IMR-90 (cell line): ENCODE measurements at regions not wholly inside any gene's neighbourhood (a gene's known extent, or its start where the extent isn't known, plus 50 kb on each side); places are given as distances from the start of the nearest gene placed in this dataset.
A peak's percentile ranks its signal among the peaks of the same experiment; 100 is the strongest.

Experiments
- ATAC-seq: fragments of 200-7000 bp; cut with Tn5 transposase; 2 replicates; pipeline ENCODE4 v1.9.1; 2020; ENCODE audit warnings: low read depth, mild to moderate bottlenecking, moderate library complexity
- BruUV-seq: library from RNA; stranded (reverse); fragments of 400-500 nt; replicated peaks from 2 replicates; lab custom pipeline; 2021; lab: Mats Ljungman, UMichigan
- CTCF ChIA-PET: fragments of 300-600 bp; formaldehyde crosslinking; extraction: SDS; loops from one replicate; lab custom pipeline; 2021; ENCODE audit warnings: antibody characterized with exemption; lab: Yijun Ruan, JAX
- POLR2A ChIA-PET: fragments of 300-600 bp; sonication (Branson Sonifier 250); formaldehyde crosslinking; loops from one replicate; lab custom pipeline; 2022; ENCODE audit warnings: antibody characterized with exemption; ENCODE audit not compliant: unreplicated experiment; lab: Charles Lee
- DNase-seq: peaks from one replicate; pipeline ENCODE4 v3.0.0; 2013
- H2AFZ ChIP-seq: replicated peaks from 2 replicates; pipeline ENCODE3; 2013; ENCODE audit warnings: low read length, mild to moderate bottlenecking; ENCODE audit not compliant: poor library complexity
- H2AK5ac ChIP-seq: 2 replicates; pipeline ENCODE4 v1.6.1; 2013; ENCODE audit warnings: low read depth, low read length, inconsistent platforms
- H2AK9ac ChIP-seq: replicated peaks from 2 replicates; pipeline ENCODE3; 2013; ENCODE audit warnings: mild to moderate bottlenecking, low read depth, low read length, moderate library complexity; ENCODE audit not compliant: poor library complexity
- H2BK120ac ChIP-seq: 2 replicates; pipeline ENCODE4 v1.6.1; 2013; ENCODE audit warnings: low read depth, low read length, inconsistent platforms
- H2BK15ac ChIP-seq: 3 replicates; pipeline ENCODE4 v1.6.1; 2013; ENCODE audit warnings: low read depth, low read length, inconsistent platforms
- H2BK20ac ChIP-seq: 2 replicates; pipeline ENCODE4 v1.6.1; 2013; ENCODE audit warnings: low read depth, mild to moderate bottlenecking, inconsistent platforms, low read length, moderate library complexity
- H2BK5ac ChIP-seq: 2 replicates; pipeline ENCODE4 v1.6.1; 2013; ENCODE audit warnings: mild to moderate bottlenecking, low read depth, low read length, inconsistent platforms; ENCODE audit not compliant: poor library complexity, severe bottlenecking
- H3K14ac ChIP-seq: replicated peaks from 2 replicates; pipeline ENCODE4 v1.6.1; 2013; ENCODE audit warnings: low read depth, low read length, inconsistent platforms
- H3K18ac ChIP-seq: 2 replicates; pipeline ENCODE4 v1.6.1; 2013; ENCODE audit warnings: low read depth, low read length, control low read depth
- H3K23ac ChIP-seq: 2 replicates; pipeline ENCODE4 v1.6.1; 2013; ENCODE audit warnings: low read depth, low read length, inconsistent platforms
- H3K27ac ChIP-seq: 2 replicates; pipeline ENCODE4 v1.5.1; 2013; ENCODE audit warnings: mild to moderate bottlenecking, control low read depth, low read length; ENCODE audit not compliant: insufficient read depth
- H3K27me3 ChIP-seq: 2 replicates; pipeline ENCODE4 v1.6.1; 2013; ENCODE audit warnings: low read length; ENCODE audit not compliant: control insufficient read depth, insufficient read depth
- H3K36me3 ChIP-seq: 2 replicates; pipeline ENCODE4 v1.6.1; 2013; ENCODE audit warnings: low read length, mixed read lengths; ENCODE audit not compliant: control insufficient read depth, insufficient read depth
- H3K4ac ChIP-seq: 2 replicates; pipeline ENCODE4 v1.6.1; 2013; ENCODE audit warnings: low read depth, low read length, inconsistent platforms
- H3K4me1 ChIP-seq: 2 replicates; pipeline ENCODE4 v1.6.1; 2013; ENCODE audit warnings: low read length, mixed read lengths; ENCODE audit not compliant: control insufficient read depth, insufficient read depth
- H3K4me2 ChIP-seq: 2 replicates; pipeline ENCODE4 v1.6.1; 2013; ENCODE audit warnings: low read depth, mild to moderate bottlenecking, control low read depth, low read length, moderate library complexity
- H3K4me3 ChIP-seq: 2 replicates; pipeline ENCODE4 v1.5.1; 2013; ENCODE audit warnings: low read depth, mild to moderate bottlenecking, control low read depth, low read length, moderate library complexity; ENCODE audit not compliant: insufficient read depth
- H3K56ac ChIP-seq: 2 replicates; pipeline ENCODE4 v1.6.1; 2013; ENCODE audit warnings: low read length, inconsistent platforms; ENCODE audit not compliant: insufficient read depth; ENCODE audit errors: extremely low read depth
- H3K79me1 ChIP-seq, 2 experiments: 2 replicates each; pipeline ENCODE4 v1.6.1; 2013; ENCODE audit warnings: low read length in 2 of 2, inconsistent platforms in 1 of 2, low read depth in 1 of 2
- H3K9ac ChIP-seq: 2 replicates; pipeline ENCODE4 v1.6.1; 2013; ENCODE audit warnings: low read depth, low read length, control low read depth
- H3K9me1 ChIP-seq: 2 replicates; pipeline ENCODE4 v1.6.1; 2013; ENCODE audit warnings: low read length, inconsistent platforms; ENCODE audit not compliant: insufficient read depth
- H3K9me3 ChIP-seq: 2 replicates; pipeline ENCODE4 v1.6.1; 2013; ENCODE audit warnings: low read length; ENCODE audit not compliant: control insufficient read depth, insufficient read depth
- H4K20me1 ChIP-seq: 2 replicates; pipeline ENCODE4 v1.6.1; 2013; ENCODE audit warnings: low read length, inconsistent platforms; ENCODE audit not compliant: insufficient read depth
- H4K5ac ChIP-seq: 2 replicates; pipeline ENCODE4 v1.6.1; 2013; ENCODE audit warnings: mild to moderate bottlenecking, low read depth, low read length, control low read depth
- H4K8ac ChIP-seq, 2 experiments: 2 replicates each; pipeline ENCODE4 v1.6.1; 2013; ENCODE audit warnings: low read depth in 2 of 2, low read length in 2 of 2, control low read depth in 1 of 2, inconsistent platforms in 1 of 2
- H4K91ac ChIP-seq: 2 replicates; pipeline ENCODE4 v1.6.1; 2013; ENCODE audit warnings: low read depth, low read length, inconsistent platforms; ENCODE audit not compliant: insufficient read depth
- BHLHE40 ChIP-seq: fragments of 150-350 bp; IDR thresholded peaks from 2 replicates; pipeline ENCODE4 v1.6.1; 2016; ENCODE audit warnings: mild to moderate bottlenecking, low read depth, low read length
- ELK1 ChIP-seq: fragments of 150-350 bp; IDR thresholded peaks from 2 replicates; pipeline ENCODE4 v1.6.1; 2016; ENCODE audit warnings: low read depth, mild to moderate bottlenecking, low read length, moderate library complexity, borderline replicate concordance
- MAFK ChIP-seq: IDR thresholded peaks from 2 replicates; pipeline ENCODE4 v1.6.1; 2012; ENCODE audit warnings: low read depth, low read length, improper control_type of control experiment
- NFE2L2 ChIP-seq: fragments of 150-350 bp; IDR thresholded peaks from 2 replicates; pipeline ENCODE4 v1.6.1; 2016; ENCODE audit warnings: low read depth, mild to moderate bottlenecking, low read length
- POLR2A ChIP-seq: IDR thresholded peaks from 2 replicates; pipeline ENCODE4 v1.6.1; 2012; ENCODE audit warnings: mild to moderate bottlenecking, low read depth, low read length
- RCOR1 ChIP-seq: IDR thresholded peaks from 2 replicates; pipeline ENCODE4 v1.6.1; 2012; ENCODE audit warnings: mild to moderate bottlenecking, low read length, improper control_type of control experiment; ENCODE audit not compliant: insufficient replicate concordance
- RFX5 ChIP-seq: IDR thresholded peaks from 2 replicates; pipeline ENCODE4 v1.8.0; 2012; ENCODE audit warnings: low read depth, mild to moderate bottlenecking, low read length, moderate library complexity
- SMC3 ChIP-seq: fragments of 150-350 bp; IDR thresholded peaks from 2 replicates; pipeline ENCODE4 v1.6.1; 2016; ENCODE audit warnings: low read depth, mild to moderate bottlenecking, antibody characterized with exemption, low read length, moderate library complexity
- WGBS, 2 experiments: methylation state at CpG; one replicate each; pipeline versions ENCODE4 v1.1.5 to v1.1.7; 2013; ENCODE audit warnings: missing lambda C conversion rate in 2 of 2; ENCODE audit not compliant: insufficient read length in 1 of 2; ENCODE audit errors: extremely low coverage in 2 of 2; 5-methylcytosine and 5-hydroxymethylcytosine counted together
- dilution Hi-C: fragments of 300-500 bp; cut with HindIII; formaldehyde crosslinking; loops from one replicate; pipeline ENCODE4 v1.14.3; 2018; ENCODE audit warnings: low sequenced_read_pairs; ENCODE audit not compliant: unreplicated experiment
- in situ Hi-C: fragments of 300-500 bp; cut with MboI; formaldehyde crosslinking; loops from 3 replicates; pipeline ENCODE4 v1.14.3; 2019; ENCODE audit warnings: low sequenced_read_pairs, inconsistent platforms, mixed read lengths
- intact Hi-C: fragments of 100-400 bp; cut with micrococcal nuclease; formaldehyde crosslinking; loops from 2 replicates; pipeline ENCODE4 v1.10.0; 2022

DNA sequence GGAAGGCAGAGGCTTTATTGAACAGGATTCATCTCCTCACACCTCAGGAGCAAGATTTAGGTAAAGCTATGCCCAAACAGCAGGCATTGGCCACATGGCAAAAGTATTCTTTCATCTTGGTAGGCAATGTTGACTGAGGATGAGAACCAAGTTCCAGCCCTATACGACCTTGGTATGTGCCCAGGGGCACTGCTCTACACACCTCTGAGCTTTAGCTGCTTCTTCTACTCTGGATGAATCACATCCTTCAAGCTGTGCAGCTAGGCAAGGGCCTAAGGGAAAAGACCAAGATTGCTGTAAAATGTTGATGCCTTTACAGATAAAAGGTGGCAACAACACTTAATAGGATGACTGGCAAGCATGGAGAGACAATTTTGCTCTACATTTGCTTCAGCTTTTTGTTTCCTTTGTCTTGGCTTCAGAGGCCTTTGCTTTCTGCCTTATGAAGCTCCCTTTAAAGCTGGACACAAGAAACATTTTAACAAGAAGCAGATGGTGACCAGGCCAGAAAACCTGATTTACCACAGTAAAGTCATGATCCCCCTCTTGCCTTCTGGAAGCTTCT, 183.3 kb upstream of the KITLG start:
- ChIA-PET POLR2A (no interaction called here), CTCF (interaction anchor here (1.6 kb wide), 1 partner anchor 9 kb away, joined by 4 read pairs; no protein-coding TSS in a partner anchor)
- peak overlapping the region; percentile 75 for H3K14ac ChIP-seq
- H2BK20ac ChIP-seq: peak overlapping the region; percentile 67; the same call in 1 of the 2 replicates
- peak overlapping the region; percentile 40 for H3K4ac ChIP-seq
- H3K79me1 ChIP-seq: no peaks in the 10 kb centered on the region
- H2AK5ac ChIP-seq: peak overlapping the region; percentile 27; the same call in 1 of the 2 replicates
- 0 out of 2 replicates have a peak overlapping the region, but pooled peaks have one; percentile 6 for H3K23ac ChIP-seq
- no peak for DNase-seq
- ATAC-seq: peak; percentile 56; the same call in 1 of the 2 replicates
- H2BK120ac ChIP-seq: peak overlapping the region; percentile 37
- H4K8ac ChIP-seq: no peak overlapping the region
- no peak overlapping the region for H3K18ac ChIP-seq
- dilution Hi-C loops: no loop called here
- H2AK9ac ChIP-seq: no peak overlapping the region
- no peak overlapping the region for H3K4me2 ChIP-seq
- no peaks in the 10 kb centered on the region for H4K20me1 ChIP-seq
- no peak overlapping the region for H3K9ac ChIP-seq
- H2AFZ ChIP-seq: no peak overlapping the region
- no peak overlapping the region for H4K5ac ChIP-seq
- H3K56ac ChIP-seq: no peak overlapping the region
- no peaks in the 10 kb centered on the region for H3K9me3 ChIP-seq
- no peak overlapping the region for H4K91ac ChIP-seq
- H3K27me3 ChIP-seq: no peaks in the 10 kb centered on the region; the same call in 1 of the 2 replicates
- BruUV-seq: no TSS peak
- WGBS, 2 experiments: no CpG with 5 or more reads among the region's 1 CpG
- H3K36me3 ChIP-seq: no peaks in the 10 kb centered on the region
- in situ Hi-C loops: no loop called here
- H2BK5ac ChIP-seq: no peak overlapping the region
- intact Hi-C loops: no loop called here
- H2BK15ac ChIP-seq: no peak overlapping the region
- H3K4me3 ChIP-seq: no peak overlapping the region
- H3K27ac ChIP-seq: no peak overlapping the region
- no peak for TF ChIP-seq NFE2L2
- no peak for TF ChIP-seq RFX5
- no peak for TF ChIP-seq MAFK
- TF ChIP-seq POLR2A: no peak
- no peak for TF ChIP-seq SMC3
- TF ChIP-seq ELK1: no peak
- TF ChIP-seq BHLHE40: no peak
- TF ChIP-seq RCOR1: no peak
- no peaks in the 10 kb centered on the region for H3K4me1 ChIP-seq
- no peaks in the 10 kb centered on the region for H3K9me1 ChIP-seq
